Testis (tissue), 2 donors: ENCODE measurements at regions not wholly inside any gene's neighbourhood (a gene's known extent, or its start where the extent isn't known, plus 50 kb on each side); places are given as distances from the start of the nearest gene placed in this dataset.

ENCODE experiments used
- CTCF ChIP-seq, 3 experiments: fragments of 450-650 bp in 2 of 3; fragments of 200-600 bp in 1 of 3; sonication (generic) in 1 of 3; IDR thresholded peaks; one replicate each; pipeline ENCODE4 v1.5.1; 2016 to 2019; ENCODE audit warnings: antibody characterized with exemption in 3 of 3, mild to moderate bottlenecking in 2 of 3, moderate library complexity in 1 of 3
- POLR2A ChIP-seq: fragments of 450-650 bp; IDR thresholded peaks from one replicate; pipeline ENCODE4 v1.6.1; 2017; ENCODE audit warnings: antibody characterized with exemption, mild to moderate bottlenecking, moderate library complexity

DNA sequence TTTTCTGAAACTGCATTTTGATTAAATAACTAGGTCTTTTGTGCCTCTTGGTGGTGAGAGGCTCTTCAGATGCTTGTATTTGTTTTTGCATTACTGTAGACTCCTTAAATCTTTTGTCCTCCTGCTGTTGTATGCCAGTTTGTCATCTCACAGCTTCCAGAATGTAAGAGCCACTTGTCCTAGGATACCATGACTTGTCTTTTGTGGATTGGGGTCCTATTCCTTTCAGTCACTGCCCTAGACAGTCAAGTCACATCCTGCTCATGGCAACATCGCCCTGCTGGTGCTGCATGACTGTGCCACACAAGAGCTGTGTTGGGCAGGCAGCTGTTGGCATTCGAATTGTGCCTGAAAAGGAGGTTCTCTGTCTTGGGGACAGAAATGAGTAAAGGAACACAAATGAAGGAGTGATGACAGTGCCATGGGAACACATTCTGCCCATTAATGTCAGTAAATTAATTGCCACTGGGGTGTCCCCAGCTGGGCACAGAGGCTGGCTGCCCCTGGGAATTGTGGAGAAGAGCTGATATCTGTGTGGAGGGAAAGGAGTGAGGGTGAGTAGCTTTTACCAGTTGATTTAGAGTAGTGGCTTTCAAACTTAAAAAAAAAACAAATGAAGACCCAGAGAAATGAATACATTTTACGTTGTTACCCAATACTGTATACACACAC is 140.3 kb downstream of the ARL6IP6 start:
- TF ChIP-seq CTCF (IDR thresholded peaks at IDR 0.05) (no peak), POLR2A (no peak)
